NCI-H510A treated with DMSO at 0.1 percent for 48 hours (cell line): ENCODE measurements at regions not wholly inside any gene's neighbourhood (a gene's known extent, or its start where the extent isn't known, plus 50 kb on each side); places are given as distances from the start of the nearest gene placed in this dataset.
"Not testable (repeated sequence)": the region's sequence is repeated elsewhere in the genome, so short reads cannot be mapped to it uniquely, and the experiment has no call there.

Source experiments
- DNase-seq: peaks from one replicate; lab custom pipeline; 2025; lab: John Stamatoyannopoulos, UW

DNA sequence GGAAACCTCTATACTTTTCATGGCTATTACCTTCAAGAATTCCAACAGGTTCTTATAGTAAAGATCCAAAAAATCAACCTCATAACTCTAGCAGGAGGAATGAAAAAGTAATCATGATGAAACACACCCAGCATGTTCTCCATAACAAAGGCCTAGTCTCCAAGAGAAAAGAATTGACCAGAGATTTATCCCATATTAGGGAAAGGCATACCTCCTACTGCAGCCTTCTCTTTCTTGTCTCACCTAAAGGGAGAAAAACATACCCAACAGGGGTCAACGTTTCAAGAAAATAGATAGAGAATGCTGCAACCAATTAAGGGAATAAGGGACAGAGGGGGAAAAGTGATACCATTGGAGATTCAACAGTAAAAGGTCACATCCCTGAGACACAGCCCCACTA, 262.5 kb downstream of the FRK start:
- DNase-seq = no peak

DNA sequence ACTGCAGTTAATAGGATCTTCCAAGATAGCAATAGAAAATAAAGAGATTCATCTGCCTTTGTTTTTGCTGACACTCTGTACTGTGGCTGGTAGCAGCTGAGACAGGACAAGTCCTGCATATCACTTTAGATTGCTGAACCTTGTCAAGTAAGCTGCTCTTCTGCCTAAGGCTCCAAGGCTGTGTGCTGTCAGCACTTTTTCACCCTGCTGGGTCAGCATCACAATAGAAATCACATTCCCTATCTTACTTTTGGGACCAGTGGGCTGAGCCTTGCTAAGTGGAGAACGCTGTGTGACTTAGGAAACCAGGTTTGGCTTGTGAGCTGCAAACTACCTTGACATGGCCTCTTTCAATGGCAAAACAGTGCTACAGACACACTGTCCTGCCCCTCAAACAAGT, 263.9 kb downstream of the FRK start:
- DNase-seq = no peak

DNA sequence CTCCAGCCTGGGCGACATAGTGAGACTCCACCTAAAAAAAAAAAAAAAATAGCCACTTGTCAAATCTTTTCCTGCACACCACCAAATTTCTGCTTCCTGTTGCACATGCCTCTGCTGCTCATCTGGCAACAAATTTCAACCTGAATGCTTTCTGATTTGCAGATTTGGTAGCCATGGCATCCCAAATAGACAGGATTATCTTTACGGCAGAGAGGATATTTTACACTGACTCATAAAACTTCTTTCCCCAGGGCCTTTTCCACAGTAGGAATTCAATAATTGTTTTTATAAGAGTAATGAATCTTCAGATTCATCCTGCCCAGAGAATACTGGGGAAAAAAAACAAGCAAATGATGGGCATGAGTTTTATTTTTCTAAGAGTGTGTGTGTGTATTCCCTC, 264.6 kb downstream of the FRK start:
- DNase-seq = no peak

DNA sequence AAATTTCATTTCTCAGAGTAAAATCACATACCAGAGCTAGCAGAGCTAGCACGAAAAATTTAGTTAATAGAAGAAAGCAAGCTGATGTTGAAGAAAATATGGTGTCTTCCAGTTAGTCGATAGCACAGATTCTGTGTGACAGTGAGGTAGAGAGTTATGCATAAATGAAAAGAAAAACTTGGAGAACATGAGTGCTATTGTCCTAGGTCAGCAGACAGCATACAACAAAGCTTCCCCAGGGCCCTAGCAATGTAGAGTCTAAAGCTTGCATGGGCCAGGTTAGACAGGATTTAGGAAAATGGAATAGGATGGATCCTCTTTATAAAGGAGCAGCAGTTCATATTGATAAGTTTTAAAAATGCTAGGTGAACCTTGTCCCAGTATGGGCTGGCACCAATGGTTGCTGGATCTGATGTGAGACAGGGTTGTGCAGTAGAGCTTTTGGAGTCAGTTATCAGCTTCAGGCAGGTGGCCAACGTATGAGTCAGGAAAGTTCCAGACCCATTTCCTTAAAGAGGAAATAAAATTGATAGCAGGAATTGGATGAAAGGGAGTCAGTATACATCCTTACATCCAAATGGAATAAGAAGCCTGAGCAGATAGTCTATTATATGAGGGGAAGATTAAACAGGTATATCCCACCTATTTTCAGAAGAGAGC, 277.2 kb downstream of the FRK start:
- no peak for DNase-seq

DNA sequence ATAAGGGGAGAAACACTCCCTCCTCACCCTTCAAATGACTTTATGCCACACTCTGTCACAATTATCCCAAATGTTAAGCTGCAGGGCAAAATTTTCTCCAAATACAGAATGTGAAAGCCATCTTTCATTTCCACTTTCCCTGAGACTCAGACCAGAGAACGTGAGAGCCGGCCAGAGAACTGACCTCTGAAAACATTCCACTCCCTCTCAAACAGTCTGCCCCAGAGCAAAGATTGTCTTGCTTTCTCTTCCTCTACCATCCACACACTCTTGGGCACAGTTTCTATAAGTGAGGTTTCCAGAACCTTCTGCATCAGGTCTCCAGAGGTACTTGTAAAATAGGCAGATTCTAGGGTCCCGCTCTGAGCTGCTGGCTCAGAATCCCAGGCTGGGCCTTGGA, 278.1 kb downstream of the FRK start:
- no peak for DNase-seq

DNA sequence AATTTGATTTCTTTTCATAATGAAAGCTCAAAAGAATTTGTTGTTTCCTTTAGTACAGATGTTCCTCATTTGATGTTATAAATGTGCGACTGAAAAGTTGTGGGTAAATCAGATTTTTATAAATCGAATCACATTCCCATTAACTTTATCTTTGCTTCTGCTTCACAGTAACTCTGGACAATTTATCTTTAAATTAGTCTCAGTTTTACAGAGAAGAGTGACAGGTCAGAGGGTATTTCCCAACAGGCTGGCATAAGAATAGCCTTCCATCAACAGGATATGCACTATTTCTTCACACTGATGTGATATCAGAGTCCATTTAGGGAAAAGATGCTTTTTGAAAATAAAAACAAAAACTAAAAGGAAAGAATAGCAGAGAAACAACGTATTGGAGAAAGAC, 286.9 kb downstream of the FRK start:
- no peak for DNase-seq

DNA sequence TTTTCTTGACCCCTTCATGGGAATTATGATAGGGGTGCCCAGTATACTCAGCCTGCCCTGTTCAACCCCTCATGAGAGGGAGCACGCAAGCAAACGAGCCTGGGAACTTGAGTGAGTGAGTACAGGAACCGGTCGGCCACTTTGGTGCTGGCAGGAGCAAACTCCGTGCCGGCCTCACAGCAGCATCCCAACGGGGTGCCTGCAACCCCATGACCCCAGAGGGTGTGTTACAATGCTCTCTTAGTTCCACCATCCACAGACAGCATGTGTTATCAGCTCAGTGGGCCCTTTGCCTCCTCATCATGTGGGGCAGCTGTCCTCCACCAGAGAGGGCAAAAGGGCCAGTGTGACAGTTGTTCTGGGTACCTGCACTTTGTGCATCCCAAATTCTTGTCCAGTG, 289.8 kb downstream of the FRK start:
- no peak for DNase-seq

DNA sequence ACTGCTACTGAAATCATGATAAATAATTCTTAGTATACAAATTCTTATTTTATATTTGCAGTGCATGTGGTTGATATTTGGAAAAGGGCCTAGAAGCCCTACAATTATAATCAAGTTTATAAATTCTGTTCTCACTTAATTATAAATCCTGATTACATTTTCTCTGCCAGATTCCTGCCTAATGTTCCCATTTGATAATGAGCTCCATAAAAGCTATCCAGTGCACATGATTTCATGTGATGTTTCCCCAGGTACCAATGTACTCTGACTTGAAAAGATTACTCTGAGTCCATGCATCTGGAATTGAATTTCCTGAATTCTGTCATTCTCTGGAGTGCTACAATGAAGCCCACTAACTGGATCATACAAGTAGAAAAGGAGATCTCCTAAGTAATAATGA, 292.2 kb downstream of the FRK start:
- no peak for DNase-seq

DNA sequence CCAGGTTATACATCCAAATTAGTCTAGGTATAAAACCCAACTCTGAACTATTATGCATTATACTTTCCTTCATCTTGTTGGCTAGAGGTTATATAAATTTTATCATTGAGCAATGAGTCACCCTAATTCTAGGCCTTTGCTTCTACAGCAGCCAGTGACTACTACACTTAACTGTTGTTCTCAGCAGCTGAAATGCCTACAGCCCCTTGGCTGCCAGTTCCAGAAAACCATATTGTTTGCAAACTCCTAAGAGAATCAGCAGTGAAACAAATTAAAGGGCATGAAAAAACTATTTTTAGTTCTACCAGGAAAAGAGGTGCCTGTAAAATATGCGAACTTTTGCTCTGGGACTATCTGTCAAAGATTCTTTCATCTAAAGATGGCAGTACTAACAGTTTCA, 292.8 kb downstream of the FRK start:
- no peak for DNase-seq

DNA sequence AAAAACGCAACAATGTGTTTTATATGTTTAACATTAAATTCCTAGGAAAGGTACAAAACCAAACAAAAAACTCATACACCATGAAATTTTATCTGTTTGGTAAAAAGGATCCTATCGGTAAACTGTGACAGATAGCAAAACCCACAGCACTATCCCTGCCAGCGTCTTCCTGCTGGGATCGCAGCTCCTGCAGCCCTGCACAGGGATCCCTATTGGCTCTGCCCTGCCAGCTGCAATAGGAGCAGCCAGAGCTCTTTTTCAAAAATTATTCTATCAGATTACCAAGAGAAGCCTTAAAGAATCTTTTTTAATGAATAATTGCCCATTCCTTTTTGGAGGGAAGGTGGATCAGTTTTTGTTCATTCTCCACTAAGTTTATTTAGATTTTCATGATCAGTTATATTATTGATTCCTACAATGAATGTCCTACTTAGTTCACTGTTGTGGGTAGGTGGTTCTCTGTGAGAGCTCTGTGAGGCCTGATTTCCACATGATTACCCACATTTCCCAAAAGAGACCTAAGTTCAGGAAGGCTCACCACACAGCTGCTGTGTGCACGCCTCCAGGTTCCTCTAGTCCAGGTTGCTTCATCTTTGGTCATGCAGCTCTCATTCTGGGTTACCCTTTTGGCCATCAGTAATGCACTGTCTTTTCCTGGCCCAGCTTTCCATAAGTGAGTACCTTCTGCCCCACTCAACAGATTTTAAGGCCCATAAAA, 293.8 kb downstream of the FRK start:
- no peak for DNase-seq

DNA sequence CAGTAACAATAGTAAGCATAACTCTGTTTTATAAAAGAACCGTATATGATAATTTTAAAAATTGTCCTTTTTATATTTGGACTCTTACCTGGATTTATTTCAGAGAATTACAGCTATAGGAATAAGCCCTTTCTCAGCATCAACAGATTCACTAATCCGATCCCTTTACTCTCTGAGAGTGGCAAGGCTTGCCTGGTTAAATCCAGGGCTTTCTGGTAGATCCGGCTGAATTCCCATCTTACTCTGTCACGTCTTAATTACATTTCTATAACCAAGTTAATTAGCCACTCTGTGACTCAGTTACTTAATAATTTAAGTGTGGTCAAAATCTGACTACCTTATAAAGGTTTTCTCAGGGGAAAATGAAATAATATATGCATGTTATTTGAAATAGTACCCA, 294.7 kb downstream of the FRK start:
- no peak for DNase-seq

DNA sequence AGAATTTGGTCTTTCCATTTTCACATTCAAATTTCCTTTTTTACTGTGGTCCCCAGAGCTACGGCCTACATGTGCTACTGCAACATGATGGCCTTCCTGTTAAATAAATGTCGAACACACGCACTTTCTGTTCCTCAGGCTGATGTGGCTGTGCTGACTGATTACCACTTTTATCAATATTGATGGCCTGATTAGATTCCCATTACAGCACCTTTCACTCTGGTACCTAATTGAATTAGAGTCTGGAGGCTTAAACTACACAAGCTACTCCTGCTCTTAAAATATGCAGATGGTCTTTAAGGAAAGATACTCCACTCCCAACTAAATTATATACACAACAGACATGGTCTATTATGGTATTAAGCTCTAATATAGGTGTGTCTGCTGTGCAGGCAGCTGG, 301.6 kb downstream of the FRK start:
- DNase-seq = no peak

DNA sequence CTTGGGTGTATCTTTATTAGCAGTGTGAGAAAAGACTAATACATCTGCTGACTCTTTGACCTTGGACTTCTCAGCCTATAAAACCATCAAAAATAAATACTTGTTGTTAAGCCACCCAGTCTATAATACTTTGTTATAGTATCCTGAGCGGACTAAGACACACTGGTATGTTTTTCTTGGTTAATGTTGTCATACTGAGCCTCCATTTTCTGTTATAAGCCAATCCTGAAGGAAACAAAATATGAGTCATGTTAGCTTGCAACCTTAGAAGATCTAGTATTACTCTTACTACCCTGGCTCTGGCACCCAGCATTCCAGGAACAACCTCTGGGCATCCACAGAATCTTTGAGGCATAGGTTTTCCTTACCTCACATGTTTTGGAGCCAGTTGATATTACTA, 307.2 kb downstream of the FRK start:
- DNase-seq = no peak

DNA sequence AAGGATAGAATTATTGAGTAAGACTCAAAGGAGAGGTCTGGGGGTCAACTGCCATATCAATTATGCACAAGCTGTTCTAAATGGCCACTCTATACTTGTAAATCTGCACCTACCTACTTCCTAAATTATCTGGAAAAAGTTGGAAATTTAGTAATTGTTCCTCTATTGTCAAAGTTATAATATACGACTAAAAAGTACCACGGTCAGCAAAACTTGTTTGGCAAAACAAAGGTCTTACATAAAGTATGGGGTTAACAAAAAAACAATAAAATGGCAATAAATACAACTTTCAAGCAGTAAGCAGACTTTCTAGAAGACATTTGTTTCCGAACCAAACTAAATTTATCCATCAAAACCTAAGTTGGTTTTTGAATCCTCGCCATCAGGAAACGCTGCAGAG, 309.7 kb downstream of the FRK start:
- no peak for DNase-seq

DNA sequence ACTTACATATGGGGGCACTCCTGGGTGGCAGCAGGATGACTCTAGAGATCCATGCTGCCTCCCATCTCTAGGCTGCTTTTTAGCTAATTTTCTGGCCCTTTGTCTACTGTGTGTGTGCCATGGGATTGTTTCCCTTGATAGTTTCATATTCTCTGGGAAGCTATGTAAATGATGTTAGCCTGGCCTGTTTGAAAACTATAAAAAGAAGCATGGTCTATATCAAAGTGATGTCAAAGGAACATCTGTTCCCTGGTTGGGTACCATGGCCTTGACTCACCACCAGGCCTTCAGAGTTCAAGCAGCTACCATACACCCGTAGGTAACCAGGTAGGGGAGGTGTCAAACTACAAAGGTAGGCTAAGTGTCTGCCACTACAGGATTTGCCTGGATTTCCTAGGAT, 310.4 kb downstream of the FRK start:
- DNase-seq = no peak

DNA sequence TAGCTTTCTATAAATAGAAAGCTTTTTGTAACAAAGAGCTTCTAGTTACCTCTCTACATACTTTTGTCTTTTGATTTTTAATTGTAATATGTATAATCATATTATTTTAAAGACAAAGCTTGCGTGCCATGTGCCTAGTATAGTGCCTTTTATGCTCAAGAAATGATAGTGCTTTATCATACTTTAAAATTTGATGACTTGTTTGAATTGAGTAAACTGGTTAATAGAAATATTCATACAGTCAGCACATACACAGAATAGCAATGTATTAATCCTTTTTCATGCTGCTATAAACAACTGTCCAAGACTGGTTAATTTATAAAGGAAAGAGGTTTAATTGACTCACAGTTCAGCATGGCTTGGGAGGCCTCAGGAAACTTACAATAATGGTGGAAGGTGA, 313.0 kb downstream of the FRK start:
- no peak for DNase-seq

DNA sequence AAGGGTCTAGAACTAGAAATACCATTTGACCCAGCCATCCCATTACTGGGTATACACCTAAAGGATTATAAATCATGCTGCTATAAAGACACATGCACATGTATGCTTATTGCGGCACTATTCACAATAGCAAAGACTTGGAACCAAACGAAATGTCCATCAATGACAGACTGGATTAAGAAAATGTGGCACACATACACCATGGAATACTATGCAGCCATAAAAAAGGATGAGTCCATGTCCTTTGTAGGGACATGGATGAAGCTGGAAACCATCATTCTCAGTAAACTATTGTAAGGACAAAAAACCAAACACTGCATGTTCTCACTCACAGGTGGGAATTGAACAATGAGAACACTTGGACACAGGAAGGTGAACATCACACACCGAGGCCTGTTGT, 314.1 kb downstream of the FRK start:
- not testable (repeated sequence) for DNase-seq

DNA sequence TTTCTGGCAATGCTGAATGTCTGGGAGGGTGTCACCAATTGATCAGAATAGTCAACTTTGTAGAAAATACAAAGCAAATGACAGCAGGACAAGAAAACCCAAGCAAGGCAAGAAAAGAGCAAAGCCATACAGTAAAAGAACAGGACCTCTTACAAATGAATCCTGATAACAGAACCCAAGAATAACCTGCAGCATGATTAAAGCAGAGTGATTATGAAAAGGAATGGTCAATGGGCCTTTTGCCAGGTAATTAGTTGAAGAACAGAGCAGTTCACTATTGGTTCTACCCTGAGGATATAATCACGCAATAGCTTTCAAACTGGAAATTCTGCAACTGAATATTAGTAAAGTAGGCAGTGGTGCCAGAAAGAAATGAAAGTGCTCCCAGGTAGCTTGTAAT, 319.8 kb downstream of the FRK start:
- no peak for DNase-seq

DNA sequence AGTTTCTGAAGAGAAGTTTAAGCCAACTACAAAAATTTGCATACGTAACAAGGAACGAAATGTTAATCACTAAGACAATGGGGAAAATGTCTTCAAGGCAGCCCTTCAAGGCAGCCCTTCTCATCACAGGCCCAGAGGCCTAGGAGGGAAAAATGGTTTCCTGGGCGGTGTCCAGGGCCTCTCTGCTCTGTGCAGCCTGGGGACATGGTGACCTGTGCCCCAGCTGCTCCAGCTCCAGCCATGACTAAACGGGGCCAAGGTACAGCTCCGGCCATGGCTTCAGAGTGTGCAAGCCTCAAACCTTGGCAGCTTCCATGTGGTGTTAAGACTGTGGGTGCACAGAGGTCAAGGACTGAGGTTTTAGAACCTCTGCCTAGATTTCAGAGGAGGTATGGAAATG, 325.1 kb downstream of the FRK start:
- no peak for DNase-seq

DNA sequence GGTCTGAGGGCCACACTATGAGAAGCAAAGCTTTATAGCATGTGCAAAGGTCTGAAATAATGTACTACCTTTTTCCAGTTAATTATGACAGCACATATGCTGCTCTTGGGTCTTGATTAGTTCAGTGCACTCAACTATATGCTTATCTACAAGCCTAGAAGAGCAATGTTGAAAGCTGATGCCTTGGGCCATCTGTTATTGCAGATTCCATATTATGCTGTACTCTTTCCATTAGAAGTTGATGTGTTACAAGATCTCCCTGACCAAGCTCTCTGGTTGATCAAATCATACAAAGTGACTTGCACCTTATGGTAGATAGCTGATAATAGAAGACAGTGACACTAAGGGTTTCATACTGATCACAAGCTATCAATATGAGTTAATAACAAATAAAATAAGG, 327.3 kb downstream of the FRK start:
- DNase-seq = no peak

DNA sequence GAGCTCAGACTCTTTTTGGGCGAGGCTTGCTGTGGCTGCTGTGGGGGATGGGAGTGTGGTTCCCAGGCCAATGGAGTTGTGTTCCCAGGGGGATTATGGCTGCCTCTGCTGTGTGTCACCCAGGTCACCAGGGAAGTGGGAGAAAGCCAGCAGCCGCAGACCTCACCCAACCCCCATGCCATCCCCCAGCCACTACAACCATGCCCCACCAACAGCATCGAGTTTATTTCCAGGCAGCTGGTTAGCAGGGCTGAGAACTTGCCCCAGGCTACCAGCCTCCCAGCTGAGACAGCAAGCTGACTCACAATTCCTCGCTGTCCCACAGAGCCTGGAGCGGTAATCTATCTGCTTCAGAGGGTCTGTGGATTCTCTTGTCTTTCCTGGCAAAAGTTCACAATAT, 331.7 kb downstream of the FRK start:
- DNase-seq = no peak

DNA sequence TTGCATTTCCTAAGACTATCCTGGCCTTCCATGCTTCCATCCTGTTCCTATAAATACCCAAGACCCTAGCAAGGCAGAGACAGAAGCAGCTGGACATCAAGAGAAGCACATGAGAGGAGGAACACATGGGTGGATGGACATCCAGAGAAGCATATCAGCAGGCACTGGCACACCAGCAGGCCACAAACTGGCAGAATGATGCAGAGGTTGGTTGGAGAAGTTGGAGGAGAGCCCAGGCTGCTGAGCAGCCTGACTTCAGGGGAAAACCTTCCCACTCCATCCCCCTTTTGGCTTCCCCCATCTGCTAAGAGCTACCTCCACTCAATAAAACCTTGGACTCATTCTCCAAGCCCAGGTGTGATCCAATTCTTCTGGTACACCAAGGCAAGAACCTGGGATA, 332.5 kb downstream of the FRK start:
- no peak for DNase-seq

DNA sequence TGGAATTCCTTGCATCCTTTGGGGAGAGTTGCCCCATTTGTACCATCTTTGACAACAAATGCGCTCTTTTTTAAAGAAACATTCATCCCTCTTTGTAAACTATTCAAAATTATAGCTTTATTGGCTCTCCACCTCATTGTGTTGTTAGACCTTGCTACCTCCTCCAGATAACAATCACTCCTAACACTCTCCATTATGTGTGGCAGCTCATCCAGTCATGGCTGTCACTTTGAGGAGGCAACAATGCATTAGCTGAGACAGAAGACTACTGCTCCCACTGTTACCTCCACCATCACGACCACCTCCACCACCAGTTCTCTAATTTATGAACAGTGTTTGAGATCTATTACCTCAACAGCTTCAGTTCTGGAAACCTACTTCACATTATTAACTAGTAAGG, 339.1 kb downstream of the FRK start:
- no peak for DNase-seq

DNA sequence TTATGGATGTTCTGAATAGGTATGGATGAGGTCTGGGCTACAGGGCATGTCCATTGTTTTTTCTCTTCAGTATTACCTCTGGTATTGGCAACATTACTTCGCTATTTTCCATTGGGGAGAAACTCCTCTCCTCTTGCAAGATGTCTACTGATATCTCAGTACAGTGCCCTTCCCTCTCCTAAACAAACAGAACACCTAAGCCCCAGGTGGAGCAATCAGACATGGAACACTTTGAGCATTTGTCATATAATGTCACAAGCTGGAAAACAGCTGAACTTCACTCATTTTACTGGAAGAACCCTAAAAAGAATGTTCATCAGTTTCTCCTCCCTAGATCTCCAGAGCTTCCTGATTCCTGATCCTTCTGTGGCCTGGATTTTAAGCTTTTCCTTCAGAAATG, 339.8 kb downstream of the FRK start:
- DNase-seq = no peak
